NCI-H2107 treated with DMSO at 0.1 percent for 48 hours (cell line): ENCODE measurements at regions not wholly inside any gene's neighbourhood (a gene's known extent, or its start where the extent isn't known, plus 50 kb on each side); places are given as distances from the start of the nearest gene placed in this dataset.

Experiments
- DNase-seq: peaks from one replicate; lab custom pipeline; 2025; ENCODE audit not compliant: unreplicated experiment; lab: John Stamatoyannopoulos, UW

- no peak for DNase-seq
Measured at GRCh38 chr10:124265776-124266467, 152.8 kb downstream of the OAT start.

GRCh38 chr10:124265391-124265745 is 153.4 kb downstream of the OAT start:
- DNase-seq = no peak

- DNase-seq = no peak
Measured at GRCh38 chr10:124264711-124265390, 153.9 kb downstream of the OAT start.

- no peak for DNase-seq
Measured at GRCh38 chr10:124264271-124264670, 154.5 kb downstream of the OAT start.

- DNase-seq = no peak
Measured at GRCh38 chr10:124263726-124264125, 155.0 kb downstream of the OAT start.

GRCh38 chr10:124262971-124263370 is 155.8 kb downstream of the OAT start:
- DNase-seq = no peak

GRCh38 chr10:124262234-124262865 is 156.4 kb downstream of the OAT start:
- DNase-seq = no peak

GRCh38 chr10:124259139-124259825 is 159.4 kb downstream of the OAT start:
- DNase-seq = no peak

- no peak for DNase-seq
Measured at GRCh38 chr10:124257781-124258180, 160.9 kb downstream of the OAT start.

GRCh38 chr10:124256151-124256550 is 162.6 kb downstream of the OAT start:
- no peak for DNase-seq

GRCh38 chr10:124255556-124255955 is 162.2 kb upstream of the CHST15 start:
- DNase-seq = no peak

GRCh38 chr10:124254490-124254889 is 161.1 kb upstream of the CHST15 start:
- no peak for DNase-seq

GRCh38 chr10:124253006-124253405 is 159.6 kb upstream of the CHST15 start:
- no peak for DNase-seq

- DNase-seq = no peak
Measured at GRCh38 chr10:124252097-124252715, 158.8 kb upstream of the CHST15 start.

GRCh38 chr10:124251317-124252065 is 158.1 kb upstream of the CHST15 start:
- DNase-seq = no peak

- DNase-seq = peak; percentile 15
Measured at GRCh38 chr10:124250506-124250905, 157.1 kb upstream of the CHST15 start.

- no peak for DNase-seq
Measured at GRCh38 chr10:124249812-124250432, 156.5 kb upstream of the CHST15 start.

- DNase-seq = no peak
Measured at GRCh38 chr10:124249196-124249595, 155.8 kb upstream of the CHST15 start.

- no peak for DNase-seq
Measured at GRCh38 chr10:124248056-124249045, 155.0 kb upstream of the CHST15 start.
